ENCODE measurements at regions not wholly inside any gene's neighbourhood (a gene's known extent, or its start where the extent isn't known, plus 50 kb on each side); places are given as distances from the start of the nearest gene placed in this dataset.

- Histone ChIP-seq H3K4me1 (ENCODE audit: control insufficient read depth, insufficient read depth, low read length) (no peaks in the 10 kb centered on the region), H2BK5ac (ENCODE audit: low read depth, low read length, poor library complexity, severe bottlenecking) (no peak overlapping the region), H3K9me1 (ENCODE audit: insufficient read depth, low read length) (no peaks in the 10 kb centered on the region), H3K9me3 (ENCODE audit: control insufficient read depth, insufficient read depth, low read length) (no peaks in the 10 kb centered on the region), H4K91ac (ENCODE audit: insufficient read depth, low read depth, low read length) (no peak overlapping the region), H3K18ac (ENCODE audit: low read depth, low read length) (no peak overlapping the region), H3K4me2 (ENCODE audit: low read depth, low read length) (no peak overlapping the region), H4K20me1 (ENCODE audit: insufficient read depth, low read length) (no peaks in the 10 kb centered on the region), H2BK20ac (ENCODE audit: low read depth, low read length) (no peak overlapping the region), H2BK15ac (ENCODE audit: low read depth, low read length) (no peak overlapping the region), H2AK9ac (replicated peaks; ENCODE audit: low read depth, low read length, poor library complexity) (no peak overlapping the region), H3K56ac (ENCODE audit: extremely low read depth, insufficient read depth, low read length) (no peak overlapping the region), H4K8ac (ENCODE audit: low read depth in 2 of 2, low read length in 2 of 2) (no peak overlapping the region), H2AK5ac (ENCODE audit: low read depth, low read length) (no peak overlapping the region), H3K4me3 (ENCODE audit: insufficient read depth, low read depth, low read length) (no peak overlapping the region), H3K9ac (ENCODE audit: low read depth, low read length) (no peak overlapping the region), H3K14ac (replicated peaks; ENCODE audit: low read depth, low read length) (no peak overlapping the region), H3K4ac (ENCODE audit: low read depth, low read length) (no peak overlapping the region), H3K23ac (ENCODE audit: low read depth, low read length) (no peak overlapping the region), H4K5ac (ENCODE audit: low read depth, low read length) (no peak overlapping the region), H3K27me3 (ENCODE audit: control insufficient read depth, insufficient read depth, low read length) (no peaks in the 10 kb centered on the region), H2BK120ac (ENCODE audit: low read depth, low read length) (no peak overlapping the region), H3K79me1 (ENCODE audit: low read depth in 1 of 2, low read length in 2 of 2) (no peaks in the 10 kb centered on the region), H2AFZ (replicated peaks; ENCODE audit: low read length, poor library complexity) (no peak overlapping the region), H3K36me3 (ENCODE audit: control insufficient read depth, insufficient read depth, low read length) (no peaks in the 10 kb centered on the region), H3K27ac (ENCODE audit: insufficient read depth, low read length) (no peak overlapping the region)
- no peak for DNase-seq
- dilution Hi-C loops (cut with HindIII; ENCODE audit: low sequenced_read_pairs, unreplicated experiment): no loop called here
- intact Hi-C loops (cut with micrococcal nuclease): no loop called here
- CTCF ChIA-PET: no interaction called here
- in situ Hi-C loops (cut with MboI; ENCODE audit: low sequenced_read_pairs): no loop called here
- no TSS peak for BruUV-seq (replicated peaks)
- POLR2A ChIA-PET (ENCODE audit: unreplicated experiment): no interaction called here
- TF ChIP-seq CEBPB (IDR thresholded peaks at IDR 0.05; ENCODE audit: low read depth, low read length) (no peak), CTCF (conservative IDR thresholded peaks at IDR 0.05; ENCODE audit: low read depth, low read length) (no peak), SMC3 (IDR thresholded peaks at IDR 0.05; ENCODE audit: low read depth, low read length) (no peak), RCOR1 (IDR thresholded peaks at IDR 0.05; ENCODE audit: insufficient replicate concordance, low read length) (no peak), RAD21 (IDR thresholded peaks at IDR 0.05; ENCODE audit: low read length) (no peak), BHLHE40 (IDR thresholded peaks at IDR 0.05; ENCODE audit: low read depth, low read length) (no peak), MAZ (IDR thresholded peaks at IDR 0.05; ENCODE audit: borderline replicate concordance, low read depth, low read length) (no peak), MAFK (IDR thresholded peaks at IDR 0.05; ENCODE audit: low read depth, low read length) (no peak), ELK1 (IDR thresholded peaks at IDR 0.05; ENCODE audit: borderline replicate concordance, low read depth, low read length) (no peak)
- WGBS, 2 experiments (ENCODE audit: extremely low coverage in 2 of 2, insufficient read length in 1 of 2): no CpG with 5 or more reads among the region's 4 CpGs
- no peak for ATAC-seq (ENCODE audit: low read depth)
These were observed 365.8 kb upstream of the PITX2 start for GRCh38 chr4:110988722-110989121.

Measured in IMR-90 (cell line).